Type B pancreatic cell (in vitro differentiated cells): ENCODE measurements at regions not wholly inside any gene's neighbourhood (a gene's known extent, or its start where the extent isn't known, plus 50 kb on each side); places are given as distances from the start of the nearest gene placed in this dataset.

ENCODE experiments used
- DNase-seq: peaks from one replicate; pipeline ENCODE4 v3.0.0; 2021; ENCODE audit warnings: mixed read lengths; ENCODE audit not compliant: unreplicated experiment; ENCODE audit errors: extremely low spot score
- H3K27ac Mint-ChIP-seq: 2 replicates; pipeline ENCODE4 v1.8.0; 2021; ENCODE audit warnings: mild to moderate bottlenecking, mixed read lengths
- H3K27me3 Mint-ChIP-seq: 2 replicates; pipeline ENCODE4 v1.8.0; 2021; ENCODE audit warnings: mixed read lengths
- H3K36me3 Mint-ChIP-seq: 2 replicates; pipeline ENCODE4 v1.8.0; 2021; ENCODE audit warnings: mixed read lengths
- H3K4me1 Mint-ChIP-seq: one replicate; pipeline ENCODE4 v1.8.0; 2021; ENCODE audit warnings: mixed read lengths; ENCODE audit not compliant: unreplicated experiment
- H3K4me3 Mint-ChIP-seq: 2 replicates; pipeline ENCODE4 v1.8.0; 2021; ENCODE audit warnings: mild to moderate bottlenecking, mixed read lengths
- H3K9me3 Mint-ChIP-seq: 2 replicates; pipeline ENCODE4 v1.8.0; 2021; ENCODE audit warnings: mixed read lengths
- CTCF ChIP-seq: fragments of 200-600 bp; sonication (generic); conservative IDR thresholded peaks from 2 replicates; pipeline ENCODE4 v1.5.0; 2021; ENCODE audit warnings: antibody characterized with exemption, mild to moderate bottlenecking

GRCh38 chr4:188197566-188197965 is 58.3 kb downstream of the TRIML1 start:
- H3K27ac Mint-ChIP-seq = no peak overlapping the region
- H3K27me3 Mint-ChIP-seq = no peaks in the 10 kb centered on the region
- no peaks in the 10 kb centered on the region for H3K36me3 Mint-ChIP-seq
- H3K4me3 Mint-ChIP-seq = no peak overlapping the region
- no peak for DNase-seq
- H3K4me1 Mint-ChIP-seq = peaks cover 19% of the 10 kb centered on the region
- peaks cover 3% of the 10 kb centered on the region for H3K9me3 Mint-ChIP-seq
- TF ChIP-seq CTCF = no peak

GRCh38 chr4:188198982-188199792 is 59.9 kb downstream of the TRIML1 start:
- no peak overlapping the region for H3K4me3 Mint-ChIP-seq
- H3K4me1 Mint-ChIP-seq = peaks cover 19% of the 10 kb centered on the region
- H3K27ac Mint-ChIP-seq = no peak overlapping the region
- H3K9me3 Mint-ChIP-seq = peaks cover 3% of the 10 kb centered on the region
- H3K36me3 Mint-ChIP-seq = no peaks in the 10 kb centered on the region
- DNase-seq = no peak
- TF ChIP-seq CTCF = no peak
- H3K27me3 Mint-ChIP-seq = no peaks in the 10 kb centered on the region

DNA sequence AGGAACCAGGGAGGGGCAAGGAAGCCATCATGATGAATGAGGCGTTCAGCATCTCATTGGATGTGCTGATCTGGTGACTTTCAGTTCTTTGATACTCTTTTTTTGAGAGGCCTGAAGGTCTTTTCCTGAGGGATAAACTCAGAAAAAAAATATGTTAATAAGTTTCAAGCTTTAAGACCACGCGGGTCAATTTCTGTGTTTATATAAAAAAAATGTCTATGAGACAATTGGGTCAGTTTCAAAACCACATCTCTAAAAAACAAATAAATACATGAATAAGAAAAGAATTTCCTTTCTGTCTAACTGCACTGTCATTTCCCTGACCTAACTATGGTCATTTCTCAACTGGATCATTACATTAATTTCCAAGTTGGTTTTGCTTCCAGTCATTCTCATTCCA is 62.6 kb downstream of the TRIML1 start:
- DNase-seq = no peak
- H3K4me3 Mint-ChIP-seq = no peak overlapping the region
- no peaks in the 10 kb centered on the region for H3K9me3 Mint-ChIP-seq
- no peak overlapping the region for H3K27ac Mint-ChIP-seq
- TF ChIP-seq CTCF = no peak
- H3K4me1 Mint-ChIP-seq = peaks cover 10% of the 10 kb centered on the region
- no peaks in the 10 kb centered on the region for H3K27me3 Mint-ChIP-seq
- H3K36me3 Mint-ChIP-seq = no peaks in the 10 kb centered on the region

DNA sequence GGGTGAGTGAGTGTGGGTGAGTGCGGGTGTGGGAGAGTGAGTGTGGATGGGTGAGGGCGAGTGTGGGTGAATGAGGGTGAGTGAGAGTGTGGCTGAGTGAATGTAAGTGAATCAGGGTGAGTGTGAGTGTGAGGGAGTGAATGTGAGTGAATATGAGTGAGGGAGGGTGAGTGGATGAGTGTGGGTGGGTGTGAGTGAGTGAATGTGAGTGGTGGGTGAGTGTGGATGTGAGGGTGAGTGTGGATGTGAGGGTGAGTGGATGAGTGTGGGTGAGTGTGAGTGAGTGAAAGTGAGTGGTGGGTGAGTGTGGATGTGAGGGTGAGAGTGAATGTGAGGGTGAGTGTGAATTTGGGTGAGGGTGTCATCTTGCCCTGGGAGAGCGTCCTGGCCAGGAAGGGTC is 67.5 kb downstream of the TRIML1 start:
- Mint-ChIP-seq H3K4me3 (no peak overlapping the region), H3K4me1 (peaks cover 4% of the 10 kb centered on the region), H3K27me3 (peaks cover 4% of the 10 kb centered on the region), H3K9me3 (no peaks in the 10 kb centered on the region), H3K27ac (peak overlapping the region; percentile 29), H3K36me3 (no peaks in the 10 kb centered on the region)
- no peak for DNase-seq
- no peak for TF ChIP-seq CTCF

- Mint-ChIP-seq H3K4me1 (no peaks in the 10 kb centered on the region), H3K36me3 (no peaks in the 10 kb centered on the region), H3K4me3 (no peak overlapping the region), H3K9me3 (peaks cover 5% of the 10 kb centered on the region), H3K27ac (no peak overlapping the region), H3K27me3 (peaks cover 13% of the 10 kb centered on the region)
- DNase-seq = no peak
- no peak for TF ChIP-seq CTCF
Measured at GRCh38 chr4:188214861-188215260, 75.6 kb downstream of the TRIML1 start.
